HEK293 (cell line): ENCODE measurements at regions not wholly inside any gene's neighbourhood (a gene's known extent, or its start where the extent isn't known, plus 50 kb on each side); places are given as distances from the start of the nearest gene placed in this dataset.

Experiments
- CTCF ChIA-PET: fragments of 350-600 bp; formaldehyde crosslinking; extraction: SDS; loops from one replicate; lab custom pipeline; 2021; ENCODE audit warnings: antibody characterized with exemption; lab: Yijun Ruan, JAX
- POLR2A ChIA-PET: fragments of 300-600 bp; formaldehyde crosslinking; extraction: SDS; loops from one replicate; lab custom pipeline; 2020; ENCODE audit warnings: antibody characterized with exemption, inconsistent platforms; lab: Yijun Ruan, JAX
- H3K27ac ChIP-seq: fragments of 200-500 bp; sonication (Bioruptor generic); 2 replicates; pipeline ENCODE4 v1.5.1; 2014; ENCODE audit warnings: low read depth, low read length, control low read depth, inconsistent platforms; ENCODE audit errors: extremely low read depth
- H3K36me3 ChIP-seq, 2 experiments: fragments of 200-500 bp in 1 of 2; sonication (Bioruptor generic) in 1 of 2; 1 replicate in 1 of 2; 2 replicates in 1 of 2; pipeline ENCODE4 v1.5.1; 2014 to 2017; ENCODE audit warnings: inconsistent platforms in 2 of 2, low read length in 2 of 2; ENCODE audit not compliant: control insufficient read depth in 2 of 2, insufficient read depth in 1 of 2
- H3K4me1 ChIP-seq: fragments of 200-500 bp; sonication (Bioruptor generic); 2 replicates; pipeline ENCODE4 v1.5.1; 2014; ENCODE audit warnings: mild to moderate bottlenecking, low read length, inconsistent platforms; ENCODE audit not compliant: control insufficient read depth, insufficient read depth
- H3K4me3 ChIP-seq: 2 replicates; pipeline ENCODE4 v1.5.1; 2011; ENCODE audit warnings: low read depth, mild to moderate bottlenecking, control low read depth, low read length, moderate library complexity
- H3K9me3 ChIP-seq: fragments of 200-500 bp; sonication (Bioruptor generic); 2 replicates; pipeline ENCODE4 v1.5.1; 2014; ENCODE audit warnings: low read depth, low read length, inconsistent platforms; ENCODE audit not compliant: control insufficient read depth, insufficient read depth
- KLF17 ChIP-seq: fragments of 450-650 bp; formaldehyde crosslinking; IDR thresholded peaks from 2 replicates; pipeline ENCODE4 v1.5.1; 2016; ENCODE audit warnings: missing biosample characterization, missing genetic modification characterization
- OSR2 ChIP-seq: fragments of 450-650 bp; formaldehyde crosslinking; IDR thresholded peaks from 2 replicates; pipeline ENCODE4 v1.5.1; 2016; ENCODE audit warnings: missing biosample characterization, missing genetic modification characterization
- TRIM28 ChIP-seq: IDR thresholded peaks from 2 replicates; pipeline ENCODE4 v1.6.1; 2011; ENCODE audit warnings: low read length, control low read depth, borderline replicate concordance
- ZBTB20 ChIP-seq: fragments of 450-650 bp; formaldehyde crosslinking; IDR thresholded peaks from 2 replicates; pipeline ENCODE4 v1.5.1; 2016; ENCODE audit warnings: missing biosample characterization, missing genetic modification characterization
- ZBTB7A ChIP-seq: fragments of 450-650 bp; formaldehyde crosslinking; IDR thresholded peaks from 2 replicates; pipeline ENCODE4 v1.5.1; 2016; ENCODE audit warnings: low read depth, missing biosample characterization, missing genetic modification characterization
- ZFP3 ChIP-seq: fragments of 450-650 bp; formaldehyde crosslinking; IDR thresholded peaks from 2 replicates; pipeline ENCODE4 v1.5.1; 2016; ENCODE audit warnings: low read depth, missing biosample characterization, missing genetic modification characterization
- ZNF112 ChIP-seq: fragments of 450-650 bp; formaldehyde crosslinking; IDR thresholded peaks from 2 replicates; pipeline ENCODE4 v1.5.0; 2017; ENCODE audit warnings: missing biosample characterization, missing genetic modification characterization
- ZNF202 ChIP-seq: fragments of 450-650 bp; formaldehyde crosslinking; IDR thresholded peaks from 2 replicates; pipeline ENCODE4 v1.5.1; 2016; ENCODE audit warnings: missing biosample characterization, missing genetic modification characterization, borderline replicate concordance
- ZNF211 ChIP-seq: fragments of 450-650 bp; formaldehyde crosslinking; IDR thresholded peaks from 2 replicates; pipeline ENCODE4 v1.5.1; 2016; ENCODE audit warnings: low read depth, missing biosample characterization, missing genetic modification characterization
- ZNF23 ChIP-seq: fragments of 450-650 bp; formaldehyde crosslinking; IDR thresholded peaks from 2 replicates; pipeline ENCODE4 v1.5.1; 2016; ENCODE audit warnings: missing biosample characterization, missing genetic modification characterization, borderline replicate concordance
- ZNF37A ChIP-seq: fragments of 450-650 bp; IDR thresholded peaks from 2 replicates; pipeline ENCODE4 v1.5.1; 2018; ENCODE audit warnings: missing biosample characterization, missing genetic modification characterization
- ZNF521 ChIP-seq: fragments of 450-650 bp; formaldehyde crosslinking; IDR thresholded peaks from 2 replicates; pipeline ENCODE4 v1.5.1; 2017; ENCODE audit warnings: missing biosample characterization, mild to moderate bottlenecking, missing genetic modification characterization
- ZNF548 ChIP-seq: fragments of 450-650 bp; formaldehyde crosslinking; IDR thresholded peaks from 2 replicates; pipeline ENCODE4 v1.5.1; 2016; ENCODE audit warnings: missing biosample characterization, missing genetic modification characterization
- ZNF555 ChIP-seq: fragments of 450-650 bp; formaldehyde crosslinking; conservative IDR thresholded peaks from 2 replicates; pipeline ENCODE4 v1.5.1; 2017; ENCODE audit warnings: missing biosample characterization, mild to moderate bottlenecking, missing genetic modification characterization, inconsistent platforms
- ZNF621 ChIP-seq: fragments of 450-650 bp; formaldehyde crosslinking; IDR thresholded peaks from 2 replicates; pipeline ENCODE4 v1.5.1; 2017; ENCODE audit warnings: missing biosample characterization, missing genetic modification characterization
- ZNF660 ChIP-seq: fragments of 450-650 bp; IDR thresholded peaks from 2 replicates; pipeline ENCODE4 v1.5.1; 2018; ENCODE audit warnings: missing biosample characterization, mild to moderate bottlenecking, missing genetic modification characterization
- ZNF843 ChIP-seq: fragments of 450-650 bp; formaldehyde crosslinking; IDR thresholded peaks from 2 replicates; pipeline ENCODE4 v1.5.1; 2016; ENCODE audit warnings: missing biosample characterization, missing genetic modification characterization
- ZXDB ChIP-seq: fragments of 450-650 bp; formaldehyde crosslinking; IDR thresholded peaks from 2 replicates; pipeline ENCODE4 v1.5.1; 2016; ENCODE audit warnings: missing biosample characterization, missing genetic modification characterization
- TF ChIP-seq, protein P1 (sequence below): fragments of 450-650 bp; formaldehyde crosslinking; IDR thresholded peaks from 2 replicates; pipeline ENCODE4 v1.5.1; 2017; ENCODE audit warnings: missing biosample characterization, missing genetic modification characterization
- TF ChIP-seq, protein P2 (sequence below): fragments of 450-650 bp; formaldehyde crosslinking; IDR thresholded peaks from 2 replicates; pipeline ENCODE4 v1.5.1; 2016; ENCODE audit warnings: missing biosample characterization, missing genetic modification characterization

DNA sequence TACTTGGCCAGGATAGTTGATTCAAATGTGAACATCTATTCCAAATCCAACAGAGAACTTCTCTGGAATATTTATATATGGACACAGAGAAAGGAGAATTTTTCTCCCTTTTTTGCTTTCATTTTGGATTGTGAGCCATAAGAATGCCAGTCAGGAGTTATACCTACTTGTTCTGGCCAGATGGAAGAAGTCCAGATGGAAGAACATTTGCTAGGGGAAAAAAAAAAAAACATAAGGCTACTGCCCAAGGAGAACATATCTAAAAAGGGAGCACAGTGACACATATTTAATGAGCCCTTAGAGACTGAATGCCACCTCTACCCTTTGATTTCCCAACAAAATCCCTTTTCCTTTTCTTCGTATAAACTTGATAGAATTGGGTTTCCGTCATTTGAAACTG, 61.7 kb upstream of the PPP2R2B start:
- ChIA-PET POLR2A (no interaction called here), CTCF (interaction anchor here (2.4 kb wide), 1 partner anchor 25 kb away, joined by 5 read pairs; no protein-coding TSS in a partner anchor)
- no peak for TF ChIP-seq TRIM28
- H3K27ac ChIP-seq, result no peak overlapping the region
- H3K36me3 ChIP-seq, result no peaks in the 10 kb centered on the region
- H3K4me3 ChIP-seq, result no peak overlapping the region
- no peaks in the 10 kb centered on the region for H3K4me1 ChIP-seq
- H3K9me3 ChIP-seq, result no peaks in the 10 kb centered on the region

DNA sequence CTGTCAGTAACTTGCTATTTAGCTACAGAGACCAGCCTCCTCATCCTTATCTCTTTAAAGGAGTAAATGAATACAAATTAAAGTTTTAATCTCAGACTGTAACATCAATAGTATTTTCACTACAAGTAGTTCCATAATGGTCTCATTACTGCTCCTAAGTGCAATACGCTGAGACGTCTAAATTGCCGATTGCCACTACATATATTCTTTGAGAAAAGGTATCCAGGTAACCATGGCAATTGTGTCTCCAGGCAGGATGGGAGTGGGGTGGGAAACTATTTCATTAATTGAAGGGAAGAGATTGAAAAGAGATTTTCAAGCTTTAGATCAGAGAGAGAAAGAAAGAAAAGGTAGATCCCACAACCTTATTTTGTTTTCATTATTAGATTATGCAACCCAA, 65.5 kb upstream of the PPP2R2B start:
- no peak overlapping the region for H3K27ac ChIP-seq
- TF ChIP-seq ZFP3 (tag by site-specific recombination), result no peak
- TF ChIP-seq ZNF660 (tag by site-specific recombination), result no peak
- no peak for TF ChIP-seq ZNF23 (tag by site-specific recombination)
- no peak for TF ChIP-seq ZNF548 (tag by site-specific recombination)
- no peak for TF ChIP-seq KLF17 (tag by site-specific recombination)
- no peak for TF ChIP-seq ZNF621 (tag by site-specific recombination)
- no peak for TF ChIP-seq ZNF555 (tag by site-specific recombination)
- no peak for TF ChIP-seq OSR2 (tag by site-specific recombination)
- no peak for TF ChIP-seq ZNF37A (tag by site-specific recombination)
- TF ChIP-seq, protein P1, sequence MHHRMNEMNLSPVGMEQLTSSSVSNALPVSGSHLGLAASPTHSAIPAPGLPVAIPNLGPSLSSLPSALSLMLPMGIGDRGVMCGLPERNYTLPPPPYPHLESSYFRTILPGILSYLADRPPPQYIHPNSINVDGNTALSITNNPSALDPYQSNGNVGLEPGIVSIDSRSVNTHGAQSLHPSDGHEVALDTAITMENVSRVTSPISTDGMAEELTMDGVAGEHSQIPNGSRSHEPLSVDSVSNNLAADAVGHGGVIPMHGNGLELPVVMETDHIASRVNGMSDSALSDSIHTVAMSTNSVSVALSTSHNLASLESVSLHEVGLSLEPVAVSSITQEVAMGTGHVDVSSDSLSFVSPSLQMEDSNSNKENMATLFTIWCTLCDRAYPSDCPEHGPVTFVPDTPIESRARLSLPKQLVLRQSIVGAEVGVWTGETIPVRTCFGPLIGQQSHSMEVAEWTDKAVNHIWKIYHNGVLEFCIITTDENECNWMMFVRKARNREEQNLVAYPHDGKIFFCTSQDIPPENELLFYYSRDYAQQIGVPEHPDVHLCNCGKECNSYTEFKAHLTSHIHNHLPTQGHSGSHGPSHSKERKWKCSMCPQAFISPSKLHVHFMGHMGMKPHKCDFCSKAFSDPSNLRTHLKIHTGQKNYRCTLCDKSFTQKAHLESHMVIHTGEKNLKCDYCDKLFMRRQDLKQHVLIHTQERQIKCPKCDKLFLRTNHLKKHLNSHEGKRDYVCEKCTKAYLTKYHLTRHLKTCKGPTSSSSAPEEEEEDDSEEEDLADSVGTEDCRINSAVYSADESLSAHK (tag by site-specific recombination), result no peak
- TF ChIP-seq ZBTB20, result no peak
- no peak for TF ChIP-seq ZBTB7A (tag by site-specific recombination)
- TF ChIP-seq, protein P2, sequence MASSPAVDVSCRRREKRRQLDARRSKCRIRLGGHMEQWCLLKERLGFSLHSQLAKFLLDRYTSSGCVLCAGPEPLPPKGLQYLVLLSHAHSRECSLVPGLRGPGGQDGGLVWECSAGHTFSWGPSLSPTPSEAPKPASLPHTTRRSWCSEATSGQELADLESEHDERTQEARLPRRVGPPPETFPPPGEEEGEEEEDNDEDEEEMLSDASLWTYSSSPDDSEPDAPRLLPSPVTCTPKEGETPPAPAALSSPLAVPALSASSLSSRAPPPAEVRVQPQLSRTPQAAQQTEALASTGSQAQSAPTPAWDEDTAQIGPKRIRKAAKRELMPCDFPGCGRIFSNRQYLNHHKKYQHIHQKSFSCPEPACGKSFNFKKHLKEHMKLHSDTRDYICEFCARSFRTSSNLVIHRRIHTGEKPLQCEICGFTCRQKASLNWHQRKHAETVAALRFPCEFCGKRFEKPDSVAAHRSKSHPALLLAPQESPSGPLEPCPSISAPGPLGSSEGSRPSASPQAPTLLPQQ (tag by site-specific recombination), result no peak
- no peak for TF ChIP-seq ZNF112 (tag by site-specific recombination)
- no peak for TF ChIP-seq ZXDB (tag by site-specific recombination)
- no peak for TF ChIP-seq ZNF211 (tag by site-specific recombination)
- TF ChIP-seq ZNF843 (tag by site-specific recombination), result no peak
- TF ChIP-seq ZNF521 (tag by site-specific recombination), result no peak
- no peak for TF ChIP-seq ZNF202 (tag by site-specific recombination)
- no peak overlapping the region for H3K4me3 ChIP-seq
- no peaks in the 10 kb centered on the region for H3K9me3 ChIP-seq
- ChIA-PET POLR2A (no interaction called here), CTCF (interaction anchor here (1.2 kb wide), 1 partner anchor 11 kb away, joined by 3 read pairs; no protein-coding TSS in a partner anchor)
- no peaks in the 10 kb centered on the region for H3K36me3 ChIP-seq
- H3K4me1 ChIP-seq, result no peaks in the 10 kb centered on the region
